NCI-H2107 treated with DMSO at 0.1 percent for 48 hours (cell line): ENCODE measurements at regions not wholly inside any gene's neighbourhood (a gene's known extent, or its start where the extent isn't known, plus 50 kb on each side); places are given as distances from the start of the nearest gene placed in this dataset.

Source experiments
- DNase-seq: peaks from one replicate; lab custom pipeline; 2025; ENCODE audit not compliant: unreplicated experiment; lab: John Stamatoyannopoulos, UW

DNA sequence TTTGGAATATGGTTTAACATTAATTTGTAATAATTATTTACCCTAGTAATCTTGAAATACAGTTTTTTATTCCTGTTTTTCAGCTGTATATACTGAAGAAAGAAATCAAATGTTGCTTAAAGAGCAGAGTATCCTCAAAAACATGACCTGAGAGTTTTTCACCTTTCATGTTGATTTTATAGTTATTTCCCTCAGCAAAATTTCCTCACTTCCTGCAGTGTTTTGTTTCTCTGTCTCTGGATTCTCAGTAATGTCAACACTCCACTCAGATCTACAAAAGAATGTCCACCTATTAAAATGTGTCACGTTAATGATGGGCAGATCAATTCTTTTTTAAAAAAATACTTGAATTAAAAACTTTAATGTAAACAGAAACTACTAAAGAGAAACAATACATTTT, 398.3 kb downstream of the ANXA1 start:
- no peak for DNase-seq

DNA sequence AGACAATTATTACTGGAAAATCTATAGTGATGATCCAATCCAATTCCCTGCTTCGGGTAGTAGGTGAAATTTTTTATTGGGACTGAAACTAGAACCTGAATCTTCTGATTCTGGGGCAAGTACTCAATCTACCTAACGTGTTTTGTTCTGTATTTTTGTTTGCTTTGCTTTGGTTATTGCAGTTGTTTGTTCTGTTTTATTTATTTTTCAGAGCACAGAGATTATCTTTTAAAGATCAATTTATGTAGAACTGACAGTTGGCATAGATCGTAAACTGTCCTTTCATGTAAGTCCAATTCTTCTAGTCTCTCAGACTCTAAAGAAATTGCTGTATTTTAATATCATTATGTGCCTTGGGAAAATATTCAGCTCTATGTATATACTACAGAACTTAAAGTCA, 401.6 kb downstream of the ANXA1 start:
- DNase-seq = no peak

DNA sequence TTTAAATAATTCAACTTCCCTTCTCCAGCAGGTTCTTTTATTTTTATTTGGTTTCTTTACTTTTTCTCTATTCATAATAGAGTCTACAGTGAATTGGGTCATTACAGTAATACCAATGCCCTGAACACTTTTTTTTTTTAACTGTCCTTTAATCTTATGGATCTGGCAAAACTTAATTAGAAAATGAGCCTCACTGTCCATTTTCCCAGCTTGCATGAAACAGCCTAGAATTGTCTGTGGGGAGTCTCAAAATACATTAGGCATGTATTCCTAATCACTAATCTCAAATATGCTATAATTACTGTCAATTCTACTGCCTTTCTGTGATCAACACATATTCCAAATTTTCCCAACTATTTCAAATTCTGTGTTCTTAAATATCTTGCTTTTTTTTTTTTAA, 406.8 kb downstream of the ANXA1 start:
- DNase-seq = no peak

DNA sequence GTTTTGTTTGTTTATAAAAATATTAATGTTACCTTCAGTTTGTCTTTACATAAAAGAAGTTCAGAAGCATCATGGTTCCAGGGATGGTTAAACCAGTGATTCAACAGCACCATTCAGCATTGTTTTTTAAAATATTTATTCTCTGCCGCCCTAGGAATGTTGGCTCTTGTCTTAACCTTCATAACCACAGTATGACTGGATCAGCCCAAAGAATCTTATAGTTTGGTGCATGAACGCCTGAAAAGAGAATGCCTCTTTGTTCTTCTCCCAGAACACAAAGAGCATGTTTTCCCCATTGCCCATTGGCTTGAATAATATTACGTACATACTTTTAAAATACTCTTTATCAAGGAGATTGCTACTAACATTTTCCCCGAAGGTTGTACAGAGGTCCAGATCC, 413.4 kb downstream of the ANXA1 start:
- DNase-seq = no peak

DNA sequence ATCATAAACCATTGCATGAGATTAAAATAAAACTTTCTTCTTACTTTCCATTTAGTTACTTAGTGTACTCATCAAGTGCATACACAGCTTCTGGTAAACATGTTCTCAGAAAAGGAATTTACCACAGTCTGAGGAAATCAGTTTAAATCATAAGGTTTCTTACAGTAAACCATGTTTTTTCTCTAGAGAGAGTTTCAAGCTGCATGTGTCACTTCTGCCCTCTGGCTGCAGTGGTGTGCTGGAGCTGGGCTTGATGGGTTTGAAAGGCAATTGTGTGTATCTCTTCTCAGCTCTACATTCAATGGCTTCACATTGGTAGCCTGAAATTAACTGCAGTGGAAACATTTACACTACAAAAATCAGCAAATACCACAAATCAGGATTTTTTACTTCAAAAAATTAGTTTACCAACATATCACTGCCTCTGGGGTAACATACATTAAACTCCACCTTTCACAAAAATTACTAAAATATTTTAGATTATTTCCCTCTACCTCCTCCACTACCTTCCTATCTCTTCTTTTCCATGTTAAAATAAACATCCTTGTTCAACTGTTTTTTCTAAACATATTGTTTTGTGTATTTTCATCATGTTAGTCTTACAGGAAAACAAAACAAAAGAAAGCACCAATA, 414.3 kb downstream of the ANXA1 start:
- peak; percentile 48 for DNase-seq

DNA sequence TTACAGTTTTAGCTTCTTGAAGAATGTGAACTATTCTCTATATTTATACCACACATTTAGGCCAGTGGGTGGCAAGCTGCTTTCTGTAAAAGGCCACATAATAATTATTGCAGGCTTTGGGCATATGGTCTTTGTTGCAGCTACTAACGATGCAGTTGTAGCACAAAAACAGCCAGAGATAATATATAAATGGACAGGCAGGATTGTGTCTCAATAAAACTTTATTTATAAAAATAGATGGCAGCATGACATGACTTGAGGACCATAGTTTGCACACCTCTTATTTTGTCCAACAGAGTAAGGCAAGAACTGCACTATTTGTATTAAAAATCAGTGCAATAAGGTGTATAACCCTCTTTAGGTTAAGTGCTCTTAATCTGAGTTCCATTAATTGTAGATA, 415.0 kb downstream of the ANXA1 start:
- no peak for DNase-seq

DNA sequence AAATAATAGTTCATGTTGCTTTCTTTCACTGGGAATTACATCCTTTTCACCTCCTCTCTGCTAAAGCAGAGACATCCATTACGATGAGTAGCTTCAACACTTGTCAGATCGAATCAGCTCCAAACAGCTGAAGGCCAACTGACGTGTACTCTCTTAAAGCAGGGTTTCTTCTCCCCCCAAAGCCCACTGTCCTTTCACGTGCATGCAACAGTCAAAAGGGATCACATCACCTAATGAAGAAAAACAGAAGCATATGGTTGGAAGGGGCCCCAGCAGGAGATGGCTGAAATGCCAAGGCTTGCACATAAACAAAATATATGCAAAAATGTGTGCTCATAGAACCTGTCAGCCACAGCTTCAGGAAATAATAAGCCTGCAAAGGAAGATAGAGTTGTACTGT, 421.6 kb downstream of the ANXA1 start:
- no peak for DNase-seq

DNA sequence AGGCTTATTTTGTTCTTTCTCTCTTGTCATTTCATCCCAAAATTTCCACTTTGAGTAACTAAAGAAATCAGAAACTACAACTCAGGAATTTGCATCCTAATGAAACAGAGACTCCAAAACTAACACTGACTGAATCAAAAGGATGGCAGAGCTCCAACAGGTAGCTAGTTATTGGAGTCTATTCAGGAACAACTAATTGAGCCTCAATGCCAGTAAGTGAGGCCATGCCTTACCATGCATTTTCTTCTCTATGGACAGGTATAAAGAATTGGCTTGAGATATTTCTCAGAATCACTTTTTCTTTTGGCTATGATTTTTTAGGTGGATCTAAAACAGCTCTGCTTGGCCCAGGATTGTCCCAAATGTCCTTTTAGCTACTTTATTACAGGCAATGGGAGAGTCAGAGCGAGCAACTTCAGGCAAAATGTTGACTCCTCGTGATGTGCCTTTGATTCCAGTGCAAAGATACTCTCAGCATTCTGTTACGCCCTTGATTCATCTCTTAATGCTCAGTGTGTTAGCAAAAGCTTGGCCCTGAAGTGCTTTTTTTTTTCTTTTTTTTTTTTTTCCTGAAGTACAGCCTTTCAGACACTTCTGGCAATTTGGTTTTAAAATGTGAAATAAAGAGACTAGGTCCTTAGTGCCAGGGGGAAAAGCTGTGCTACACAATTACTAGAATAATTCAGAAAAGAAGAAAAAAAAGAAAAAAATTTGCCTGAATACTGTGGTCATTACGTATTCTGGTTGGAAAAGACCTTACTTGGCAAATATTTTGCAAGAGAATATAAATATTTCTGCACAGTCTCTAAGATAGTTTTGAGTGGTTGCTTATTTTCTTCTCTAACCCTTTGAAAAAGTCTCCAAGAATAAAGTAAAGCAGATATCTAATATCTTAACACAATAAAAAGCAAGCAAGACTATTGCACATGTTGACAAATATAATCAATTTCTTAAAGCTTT, 423.7 kb downstream of the ANXA1 start:
- DNase-seq = no peak

DNA sequence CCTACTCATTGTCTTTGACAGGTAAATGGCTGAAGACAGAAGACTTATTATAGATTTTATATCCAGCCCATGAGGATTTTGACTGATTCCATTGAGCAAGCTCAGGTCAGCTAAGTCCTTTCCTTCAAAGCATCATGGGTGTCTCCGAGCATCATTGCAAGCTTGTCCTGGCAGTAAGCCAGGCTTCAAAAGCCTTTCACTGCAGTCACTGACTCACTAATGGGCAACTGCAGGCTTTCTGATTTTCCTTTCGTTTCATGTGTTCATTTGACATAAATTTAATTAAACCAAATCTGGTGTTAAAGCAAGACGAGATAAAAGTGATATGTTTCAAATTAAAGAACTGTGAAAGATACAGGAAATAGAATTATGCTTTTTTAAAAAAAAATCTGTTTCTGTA, 426.2 kb downstream of the ANXA1 start:
- no peak for DNase-seq

DNA sequence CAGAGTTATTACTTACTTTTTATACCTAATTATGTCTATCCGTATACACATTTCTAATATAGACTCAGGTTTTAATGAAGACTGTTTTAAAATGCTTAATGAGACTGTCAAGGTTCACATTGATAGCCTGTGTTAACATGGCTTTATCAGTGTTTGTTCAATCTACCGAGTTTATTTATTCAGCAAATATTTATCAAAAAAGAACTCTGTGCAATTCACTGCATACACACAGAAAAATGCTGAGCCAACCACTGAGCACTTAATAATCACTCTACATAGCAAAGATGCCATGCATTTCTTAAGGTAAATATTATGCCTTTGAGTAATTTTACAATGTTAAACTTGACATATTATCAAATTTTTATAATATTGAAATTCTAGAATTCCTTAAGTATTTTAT, 428.2 kb downstream of the ANXA1 start:
- DNase-seq = no peak

DNA sequence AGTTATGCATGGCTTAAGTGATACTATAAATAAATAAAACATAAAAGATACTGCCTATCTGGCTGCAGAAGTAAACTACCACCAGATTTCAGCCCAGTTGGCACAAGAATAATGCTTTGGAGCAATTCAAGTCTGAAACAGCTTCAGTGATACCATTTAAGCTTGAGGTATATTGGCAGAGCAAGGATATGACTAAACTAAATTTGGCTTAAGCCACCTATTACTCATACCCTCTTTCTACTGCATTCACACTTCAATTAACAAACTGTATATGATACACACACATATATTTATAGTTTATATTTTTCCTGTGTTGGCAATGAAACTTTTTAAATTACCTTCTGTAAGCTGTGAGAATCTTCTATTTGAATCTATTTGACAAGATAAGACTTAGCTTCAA, 431.9 kb downstream of the ANXA1 start:
- DNase-seq = no peak

DNA sequence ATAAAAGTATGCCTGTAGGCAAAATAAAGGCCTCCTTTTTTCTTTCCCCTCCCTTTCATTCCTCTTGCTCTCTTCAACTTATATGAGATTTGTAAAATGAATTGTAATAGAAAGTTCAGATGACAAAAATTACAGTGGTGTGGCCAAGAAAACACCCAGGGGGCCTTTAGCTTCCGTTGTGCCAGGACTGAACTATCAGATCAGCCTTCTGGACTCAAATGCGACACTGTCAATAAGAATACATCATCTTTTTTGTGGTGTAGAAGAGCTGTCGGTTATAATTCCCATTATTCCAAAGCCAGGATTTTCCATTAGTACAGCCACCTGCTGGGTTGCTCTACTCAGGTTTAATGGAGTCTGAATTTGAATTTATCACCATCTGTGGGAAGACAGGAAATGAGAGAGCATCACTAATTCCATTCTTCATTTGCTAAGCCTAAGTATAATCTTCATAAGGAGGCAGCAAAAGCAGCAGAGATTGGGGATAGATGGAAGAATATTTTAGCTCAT, 443.4 kb downstream of the ANXA1 start:
- peak; percentile 32 for DNase-seq

DNA sequence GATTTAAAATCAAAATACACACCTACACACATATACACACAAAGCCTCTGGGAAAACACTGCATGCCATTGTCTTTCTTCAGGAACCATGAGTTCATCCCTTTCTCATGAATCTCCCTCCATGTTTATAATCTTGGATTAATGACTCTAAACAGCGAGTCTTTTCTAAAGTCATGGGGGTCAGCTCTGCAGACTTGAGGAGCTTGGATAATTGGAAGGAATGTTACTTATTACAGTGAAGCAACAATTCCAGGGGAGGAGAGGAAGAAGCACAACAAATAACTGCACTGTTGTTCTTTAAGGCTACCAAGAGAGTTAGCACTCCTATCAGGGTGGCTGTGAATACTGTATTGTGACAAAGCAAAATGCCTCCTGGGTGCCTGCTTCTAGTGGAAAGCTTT, 444.7 kb downstream of the ANXA1 start:
- DNase-seq = no peak

DNA sequence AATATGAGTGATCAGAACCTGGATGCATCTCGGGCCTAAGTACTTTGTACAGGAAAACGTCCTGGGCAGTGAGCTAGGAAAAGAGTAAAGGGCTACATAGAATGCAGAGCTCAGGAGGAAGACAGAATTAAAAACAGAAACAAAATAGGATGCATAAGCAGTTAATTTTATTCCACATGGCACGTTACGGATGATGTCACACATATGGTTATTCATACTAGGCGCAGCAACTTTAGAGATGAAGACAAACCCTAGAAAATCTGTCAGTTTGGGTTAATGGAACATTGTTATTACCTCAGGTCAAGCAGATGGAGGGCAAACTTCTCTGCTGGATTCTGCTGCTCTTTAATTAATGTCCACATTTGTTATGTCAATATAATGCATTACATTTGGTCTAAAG, 445.4 kb downstream of the ANXA1 start:
- DNase-seq = no peak

DNA sequence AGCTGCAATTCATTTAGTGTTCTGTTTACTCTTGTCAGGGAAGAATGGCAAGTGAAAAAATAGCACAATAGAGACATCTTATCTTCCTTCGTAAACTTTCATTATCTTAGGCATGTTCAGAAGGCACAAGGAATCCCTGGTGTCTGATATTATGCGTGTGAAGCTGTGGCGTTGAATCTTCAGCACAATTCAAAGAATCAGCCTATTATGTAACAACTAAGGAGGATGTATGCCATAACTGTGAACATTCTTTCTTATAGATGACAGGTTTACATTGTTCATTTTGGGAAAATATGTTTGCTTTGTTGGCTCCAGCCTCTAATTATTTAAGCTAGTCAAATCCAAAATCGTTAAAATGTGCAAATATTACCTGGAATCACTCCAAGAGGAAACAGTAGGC, 446.1 kb downstream of the ANXA1 start:
- no peak for DNase-seq

DNA sequence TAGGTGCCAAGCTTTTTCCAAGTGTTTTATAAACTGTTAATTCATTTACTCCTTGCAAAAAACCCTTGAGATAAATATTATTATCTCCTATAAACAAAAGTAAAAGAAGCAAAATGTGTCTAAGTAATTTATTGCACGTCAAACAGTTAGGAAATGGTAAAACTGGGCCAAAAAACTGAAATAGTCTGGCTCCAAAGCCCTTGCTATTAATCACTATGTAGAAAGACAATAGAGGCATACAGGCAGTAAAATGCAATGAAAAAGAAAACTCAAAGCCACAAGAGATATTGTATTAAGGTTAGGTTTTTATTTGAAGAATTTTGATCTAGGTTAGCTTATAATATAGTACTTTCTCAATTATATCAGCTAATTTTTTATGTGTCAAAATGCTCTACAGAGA, 457.7 kb downstream of the ANXA1 start:
- DNase-seq = no peak

DNA sequence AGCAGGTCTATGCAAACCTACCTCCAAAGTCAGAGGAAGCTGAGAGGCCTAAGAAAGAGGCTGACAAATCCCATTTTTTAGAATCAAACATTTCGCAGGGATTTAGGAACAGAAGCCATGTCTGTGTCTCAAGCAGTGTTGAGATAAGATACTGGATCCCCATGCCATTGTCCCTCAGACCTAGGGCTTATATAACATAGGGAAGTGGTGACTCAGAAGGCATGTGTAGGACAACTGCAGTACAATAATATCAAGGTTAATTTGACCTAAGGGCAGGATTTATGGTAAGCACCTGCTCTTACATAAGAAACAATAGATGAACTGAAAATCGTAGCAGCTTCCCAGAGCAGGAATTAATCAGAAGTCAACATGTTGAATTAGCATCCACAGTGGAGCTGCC, 459.4 kb downstream of the ANXA1 start:
- no peak for DNase-seq

DNA sequence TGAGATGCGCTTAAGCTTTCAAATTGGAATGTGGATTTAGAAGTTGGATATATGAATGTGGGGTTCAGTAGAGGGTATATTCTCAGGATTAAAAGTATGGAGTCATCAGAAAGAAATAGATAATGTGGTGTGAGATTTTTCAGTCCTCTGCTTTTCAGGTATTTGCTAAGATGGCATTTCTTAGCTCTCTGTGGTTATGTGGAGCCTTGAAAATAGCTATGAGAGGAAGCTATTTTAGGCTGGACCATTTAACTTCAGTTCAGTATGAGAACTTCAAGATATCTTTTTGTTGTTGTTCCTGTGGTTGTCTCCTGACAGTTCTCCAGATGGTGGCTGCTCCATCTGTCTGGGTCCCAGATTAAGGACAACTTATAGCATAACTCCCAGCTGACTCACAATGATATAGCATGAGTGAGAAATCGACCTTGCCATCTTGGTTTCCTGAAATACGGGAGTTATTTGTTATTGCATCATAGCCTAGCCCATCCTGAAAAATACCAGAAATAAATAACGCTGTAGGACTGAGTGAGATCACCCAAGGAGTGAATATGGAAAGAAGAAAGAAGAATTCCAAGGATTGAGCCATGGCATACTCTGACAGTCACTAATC, 461.5 kb downstream of the ANXA1 start:
- no peak for DNase-seq

DNA sequence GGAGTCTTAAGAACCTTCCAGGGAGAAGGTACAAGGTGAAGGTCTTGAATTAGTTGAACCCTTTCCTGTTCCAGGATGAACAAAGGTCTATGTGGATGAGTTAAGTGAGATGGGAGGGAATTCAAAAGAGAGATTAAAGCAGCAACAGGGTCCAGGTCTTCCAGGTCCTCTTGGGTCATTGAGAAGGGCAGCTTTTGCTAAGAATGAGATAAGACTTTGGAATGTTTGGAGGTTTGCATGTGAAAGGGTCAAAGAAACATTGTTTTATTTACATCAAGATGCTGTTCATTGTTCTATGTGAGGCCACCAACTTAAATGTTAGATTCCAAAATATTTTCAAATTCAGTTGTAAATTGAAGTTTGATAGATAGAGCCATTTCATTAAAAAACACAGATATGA, 463.9 kb downstream of the ANXA1 start:
- no peak for DNase-seq

DNA sequence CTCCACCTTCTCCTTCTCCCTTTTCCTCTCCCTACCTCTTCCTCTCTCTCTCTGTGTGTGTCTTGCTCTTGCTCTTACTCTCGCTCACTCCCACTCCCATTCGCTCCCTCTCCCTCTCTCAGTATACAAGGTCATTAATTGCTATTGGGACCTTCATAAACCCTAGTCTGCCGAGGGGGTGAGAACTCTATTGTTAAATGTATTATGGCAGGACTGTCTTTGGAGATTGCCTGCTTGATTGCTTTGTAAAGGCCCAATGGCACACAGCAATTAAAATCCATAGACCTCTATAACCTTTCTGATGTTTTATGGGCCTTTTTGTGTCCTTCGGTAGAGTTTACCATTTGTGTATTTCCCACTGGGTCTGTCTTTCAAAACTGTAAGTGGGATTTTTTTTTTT, 465.9 kb downstream of the ANXA1 start:
- no peak for DNase-seq

DNA sequence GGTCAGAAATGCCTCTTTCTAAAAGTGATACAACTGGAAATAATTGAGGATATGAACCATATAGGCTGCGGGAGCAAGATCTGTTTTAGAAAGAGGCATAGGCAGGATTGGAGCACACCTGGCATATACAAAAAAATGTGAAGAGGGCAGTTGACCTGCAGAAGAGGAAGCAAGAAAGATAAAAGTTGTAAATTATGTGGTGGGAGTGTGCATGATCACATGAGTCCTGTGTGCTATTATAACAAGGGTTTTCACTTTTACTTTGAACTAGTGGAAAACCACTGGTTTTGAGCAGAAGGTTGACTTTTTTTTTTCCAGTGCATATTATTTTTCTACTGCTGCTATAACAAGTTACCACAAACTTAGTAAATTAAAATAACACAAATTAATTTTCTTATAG, 489.3 kb downstream of the ANXA1 start:
- no peak for DNase-seq
